Neuronal stem cell (in vitro differentiated cells): ENCODE measurements at regions not wholly inside any gene's neighbourhood (a gene's known extent, or its start where the extent isn't known, plus 50 kb on each side); places are given as distances from the start of the nearest gene placed in this dataset.

Experiments
- DNase-seq: peaks from one replicate; pipeline ENCODE4 v3.0.0-alpha.2; 2013; ENCODE audit warnings: low spot score
- H2AFZ ChIP-seq: one replicate; pipeline ENCODE4 v1.6.1; 2013; ENCODE audit warnings: mild to moderate bottlenecking, low read length, inconsistent platforms
- H2AK5ac ChIP-seq: 2 replicates; pipeline ENCODE4 v1.6.1; 2013; ENCODE audit warnings: low read depth, mild to moderate bottlenecking, inconsistent platforms, low read length, moderate library complexity, mixed read lengths
- H2BK120ac ChIP-seq: 2 replicates; pipeline ENCODE4 v1.6.1; 2013; ENCODE audit warnings: low read depth, mild to moderate bottlenecking, inconsistent platforms, low read length, moderate library complexity, mixed read lengths
- H2BK12ac ChIP-seq: one replicate; pipeline ENCODE4 v1.6.1; 2013; ENCODE audit warnings: low read length, inconsistent platforms
- H2BK15ac ChIP-seq: 2 replicates; pipeline ENCODE4 v1.6.1; 2013; ENCODE audit warnings: mild to moderate bottlenecking, low read length, inconsistent platforms, mixed read lengths
- H2BK5ac ChIP-seq: one replicate; pipeline ENCODE4 v1.6.1; 2013; ENCODE audit warnings: inconsistent platforms, mild to moderate bottlenecking, low read length, moderate library complexity
- H3K14ac ChIP-seq: one replicate; pipeline ENCODE4 v1.6.1; 2013; ENCODE audit warnings: low read length, inconsistent platforms
- H3K18ac ChIP-seq: 2 replicates; pipeline ENCODE4 v1.6.1; 2013; ENCODE audit warnings: low read length, inconsistent platforms
- H3K23ac ChIP-seq: 2 replicates; pipeline ENCODE4 v1.6.1; 2013; ENCODE audit warnings: low read depth, mild to moderate bottlenecking, mixed read lengths, low read length, inconsistent platforms; ENCODE audit not compliant: poor library complexity
- H3K27ac ChIP-seq: replicated peaks from 3 replicates; pipeline ENCODE4 v1.5.1; 2013; ENCODE audit warnings: low read length, inconsistent platforms
- H3K27me3 ChIP-seq, 3 experiments: 2 replicates each; pipeline ENCODE4 v1.6.1; 2013; ENCODE audit warnings: low read length in 3 of 3, mild to moderate bottlenecking in 2 of 3, inconsistent platforms in 1 of 3, low read depth in 1 of 3, mixed read lengths in 1 of 3, moderate library complexity in 1 of 3; ENCODE audit not compliant: control insufficient read depth in 3 of 3, insufficient read depth in 3 of 3
- H3K36me3 ChIP-seq, 2 donors: replicated peaks in 1 of 2; 2 replicates each; pipeline ENCODE4 v1.6.1; 2013; ENCODE audit warnings: low read length in 2 of 2; ENCODE audit not compliant: control insufficient read depth in 2 of 2, insufficient read depth in 2 of 2
- H3K4ac ChIP-seq: 2 replicates; pipeline ENCODE4 v1.6.1; 2013; ENCODE audit warnings: inconsistent platforms, mild to moderate bottlenecking, low read length, moderate library complexity
- H3K4me1 ChIP-seq, 2 donors: 1 replicate in 1 of 2; 2 replicates in 1 of 2; pipeline ENCODE4 v1.6.1; 2013; ENCODE audit warnings: low read length in 2 of 2, low read depth in 1 of 2; ENCODE audit not compliant: control insufficient read depth in 2 of 2, insufficient read depth in 1 of 2
- H3K4me2 ChIP-seq: one replicate; pipeline ENCODE4 v1.6.1; 2013; ENCODE audit warnings: mild to moderate bottlenecking, low read length, inconsistent platforms; ENCODE audit not compliant: insufficient read depth, poor library complexity, severe bottlenecking
- H3K4me3 ChIP-seq, 2 donors: 2 replicates each; pipeline ENCODE4 v1.5.1; 2013; ENCODE audit warnings: low read length in 2 of 2, mild to moderate bottlenecking in 2 of 2, inconsistent platforms in 1 of 2, moderate library complexity in 1 of 2
- H3K79me1 ChIP-seq: one replicate; pipeline ENCODE4 v1.6.1; 2013; ENCODE audit warnings: low read depth, mild to moderate bottlenecking, inconsistent platforms, low read length, moderate library complexity
- H3K9ac ChIP-seq: one replicate; pipeline ENCODE4 v1.6.1; 2013; ENCODE audit warnings: mild to moderate bottlenecking, low read depth, low read length, inconsistent platforms; ENCODE audit not compliant: poor library complexity
- H3K9me3 ChIP-seq, 2 donors: replicated peaks in 1 of 2; 2 replicates each; pipeline versions ENCODE3 to v1.6.1; 2013; ENCODE audit warnings: low read length in 2 of 2, mild to moderate bottlenecking in 2 of 2, inconsistent platforms in 1 of 2, low read depth in 1 of 2, mixed read lengths in 1 of 2, moderate library complexity in 1 of 2; ENCODE audit not compliant: control insufficient read depth in 2 of 2, insufficient read depth in 1 of 2
- H4K8ac ChIP-seq: one replicate; pipeline ENCODE4 v1.6.1; 2013; ENCODE audit warnings: low read depth, mild to moderate bottlenecking, inconsistent platforms, low read length, moderate library complexity
- H4K91ac ChIP-seq: one replicate; pipeline ENCODE4 v1.6.1; 2013; ENCODE audit warnings: low read length, low read depth, mild to moderate bottlenecking, inconsistent platforms; ENCODE audit not compliant: poor library complexity
- WGBS, 2 donors: extraction: QIAGEN DNeasy Blood & Tissue Kit; methylation state at CpG; one replicate each; pipeline ENCODE4 v1.1.7; 2013; ENCODE audit warnings: missing lambda C conversion rate in 2 of 2, mixed read lengths in 1 of 2; ENCODE audit not compliant: insufficient read length in 2 of 2, insufficient replicate concordance in 1 of 2; ENCODE audit errors: extremely low coverage in 2 of 2; 5-methylcytosine and 5-hydroxymethylcytosine counted together

DNA sequence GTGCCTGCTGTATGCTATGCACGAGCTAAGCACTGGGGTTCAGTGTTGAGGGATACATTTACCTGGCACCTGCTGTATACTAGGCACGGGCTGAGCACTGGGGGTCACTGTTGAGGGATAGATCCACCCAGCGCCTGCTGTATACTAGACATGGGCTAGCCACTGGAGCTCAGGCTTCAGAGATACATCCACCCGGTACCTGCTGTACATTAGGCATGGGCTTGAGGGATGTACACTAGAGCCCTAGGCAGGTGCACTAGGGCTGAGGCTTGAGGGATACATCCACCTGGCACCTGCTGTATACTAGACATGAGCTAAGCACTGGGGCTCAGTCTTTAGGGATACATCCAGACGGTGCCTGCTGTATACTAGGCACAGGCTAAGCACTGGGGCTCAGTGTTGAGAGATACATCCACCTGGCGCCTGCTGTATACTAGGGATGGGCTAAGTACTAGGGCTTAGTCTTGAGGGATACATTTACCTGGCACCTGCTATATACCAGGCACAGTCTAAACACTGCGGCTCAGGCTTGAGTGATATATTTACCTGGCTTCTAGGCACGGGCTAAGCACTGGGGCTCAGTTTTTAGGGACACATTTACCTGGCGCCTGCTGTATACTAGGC is 92.7 kb downstream of the ADRA2C start:
- H2BK12ac ChIP-seq: no peak overlapping the region
- H4K8ac ChIP-seq: no peak overlapping the region
- H3K14ac ChIP-seq: peak overlapping the region; percentile 2
- no peak overlapping the region for H3K4ac ChIP-seq
- H2BK120ac ChIP-seq: no peak overlapping the region
- no peak overlapping the region for H4K91ac ChIP-seq
- H3K9me3 ChIP-seq: peaks cover 0 to 2% of the 10 kb centered on the region in 2 donors
- no CpG with 5 or more reads among the region's 9 CpGs for WGBS, 2 donors
- peaks cover 0 to 18% of the 10 kb centered on the region in 2 donors for H3K4me1 ChIP-seq
- DNase-seq: no peak
- H2BK5ac ChIP-seq: no peak overlapping the region
- H2BK15ac ChIP-seq: no peak overlapping the region
- H3K79me1 ChIP-seq: no peaks in the 10 kb centered on the region
- no peak overlapping the region for H3K23ac ChIP-seq
- H3K9ac ChIP-seq: no peak overlapping the region
- H3K27me3 ChIP-seq: peaks cover 0 to 53% (median 0%) of the 10 kb centered on the region in 3 experiments
- no peak overlapping the region for H2AFZ ChIP-seq
- H3K4me3 ChIP-seq: no peak overlapping the region
- H3K27ac ChIP-seq: no peak overlapping the region
- H2AK5ac ChIP-seq: peak overlapping the region; percentile 48
- no peak overlapping the region for H3K4me2 ChIP-seq
- H3K36me3 ChIP-seq: no peaks in the 10 kb centered on the region
- no peak overlapping the region for H3K18ac ChIP-seq

DNA sequence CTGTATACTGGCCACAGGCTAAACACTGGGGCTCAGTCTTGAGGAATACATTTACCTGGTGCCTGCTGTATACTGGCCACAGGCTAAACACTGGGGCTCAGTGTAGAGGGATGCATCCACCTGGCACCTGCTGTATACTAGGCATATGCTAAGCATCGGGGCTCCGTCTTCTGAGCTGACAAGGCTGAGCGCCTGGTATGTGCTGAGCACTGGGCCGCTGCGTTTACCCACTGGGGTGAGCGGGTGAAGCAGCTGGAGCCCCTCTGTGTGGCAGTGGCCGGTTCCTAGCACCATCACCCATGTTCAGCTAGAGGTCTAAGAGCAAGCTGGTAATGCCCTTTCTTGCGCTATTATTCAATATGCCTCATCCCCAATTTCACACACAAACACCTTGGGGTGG is 93.4 kb downstream of the ADRA2C start:
- Histone ChIP-seq H3K9ac (no peak overlapping the region), H2BK12ac (no peak overlapping the region), H3K27ac (no peak overlapping the region), H3K4me2 (no peak overlapping the region), H2BK120ac (no peak overlapping the region), H2BK5ac (no peak overlapping the region), H3K4me3 (no peak overlapping the region), H3K79me1 (no peaks in the 10 kb centered on the region), H3K23ac (no peak overlapping the region), H3K27me3 (peaks cover 0 to 51% (median 0%) of the 10 kb centered on the region in 3 experiments), H3K4me1 (peaks cover 0 to 18% of the 10 kb centered on the region in 2 donors), H3K36me3 (no peaks in the 10 kb centered on the region), H3K4ac (no peak overlapping the region), H2AK5ac (peak overlapping the region; percentile 33), H2AFZ (no peak overlapping the region), H4K8ac (no peak overlapping the region), H3K18ac (peak overlapping the region; percentile 45), H2BK15ac (peak overlapping the region; percentile 3), H3K9me3 (peaks cover 0 to 2% of the 10 kb centered on the region in 2 donors), H3K14ac (no peak overlapping the region), H4K91ac (no peak overlapping the region)
- DNase-seq: no peak
- WGBS, 2 donors: no CpG with 5 or more reads among the region's 8 CpGs

- Histone ChIP-seq H2BK15ac (peak overlapping the region; percentile 3), H3K23ac (no peak overlapping the region), H3K27ac (no peak overlapping the region), H3K36me3 (no peaks in the 10 kb centered on the region), H2AK5ac (peak overlapping the region; percentile 89), H3K4me1 (peaks cover 0 to 18% of the 10 kb centered on the region in 2 donors), H4K8ac (no peak overlapping the region), H4K91ac (peak overlapping the region; percentile 58), H3K4me2 (no peak overlapping the region), H3K4ac (no peak overlapping the region), H3K79me1 (no peaks in the 10 kb centered on the region), H3K9me3 (peaks cover 0 to 2% of the 10 kb centered on the region in 2 donors), H3K14ac (no peak overlapping the region), H2BK120ac (no peak overlapping the region), H2AFZ (no peak overlapping the region), H3K4me3 (no peak overlapping the region), H2BK12ac (no peak overlapping the region), H2BK5ac (no peak overlapping the region), H3K9ac (no peak overlapping the region), H3K18ac (peak overlapping the region; percentile 20), H3K27me3 (peaks cover 0 to 44% (median 0%) of the 10 kb centered on the region in 3 experiments)
- WGBS, 2 donors: no CpG with 5 or more reads among the region's 35 CpGs
- DNase-seq: no peak
These were observed 94.1 kb downstream of the ADRA2C start for GRCh38 chr4:3860061-3860912.
